ENCODE measurements at regions not wholly inside any gene's neighbourhood (a gene's known extent, or its start where the extent isn't known, plus 50 kb on each side); places are given as distances from the start of the nearest gene placed in this dataset.
A peak's percentile ranks its signal among the peaks of the same experiment; 100 is the strongest.

DNA sequence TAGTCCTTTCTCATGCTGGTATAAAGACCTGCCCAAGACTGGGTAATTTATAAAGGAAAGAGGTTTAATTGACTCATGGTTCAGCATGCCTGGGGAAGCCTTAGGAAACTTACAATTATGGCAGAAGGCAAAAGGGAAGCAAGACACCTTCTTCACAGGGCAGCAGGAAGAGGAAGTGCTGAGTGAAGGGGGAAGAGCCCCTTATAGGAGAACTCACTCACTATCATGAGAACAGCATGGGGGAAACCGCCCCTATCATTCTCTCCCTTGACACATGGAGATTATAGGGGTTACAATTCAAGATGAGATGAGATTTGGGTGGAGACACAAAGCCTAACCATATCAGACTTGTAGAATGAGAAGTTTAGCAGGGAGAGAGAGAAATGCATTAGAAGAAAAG lies 373.3 kb upstream of the DIAPH2 start:
- DNase-seq (ENCODE audit: insufficient read length, low spot score) (no peak), FAIRE-seq (no peak)

DNA sequence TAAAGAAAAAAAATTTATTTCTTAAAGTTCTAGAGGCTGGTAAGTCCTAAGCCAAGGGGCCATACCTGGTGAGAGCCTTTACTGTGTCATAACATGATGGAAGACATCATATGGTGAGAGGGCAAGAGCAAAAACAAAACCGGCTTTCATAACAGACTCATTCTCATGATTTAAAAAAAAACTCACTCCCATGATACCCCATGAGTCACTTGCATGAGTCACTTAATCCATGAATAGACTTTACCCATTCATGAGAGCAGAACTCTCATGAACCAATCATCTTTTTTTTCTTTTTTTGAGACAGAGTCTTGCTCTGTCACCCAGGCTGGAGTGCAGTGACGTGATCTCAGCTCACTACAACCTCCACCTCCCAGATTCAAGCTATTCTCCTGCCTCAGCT lies 369.7 kb upstream of the DIAPH2 start:
- DNase-seq (ENCODE audit: insufficient read length, low spot score) (no peak), FAIRE-seq (no peak)

DNA sequence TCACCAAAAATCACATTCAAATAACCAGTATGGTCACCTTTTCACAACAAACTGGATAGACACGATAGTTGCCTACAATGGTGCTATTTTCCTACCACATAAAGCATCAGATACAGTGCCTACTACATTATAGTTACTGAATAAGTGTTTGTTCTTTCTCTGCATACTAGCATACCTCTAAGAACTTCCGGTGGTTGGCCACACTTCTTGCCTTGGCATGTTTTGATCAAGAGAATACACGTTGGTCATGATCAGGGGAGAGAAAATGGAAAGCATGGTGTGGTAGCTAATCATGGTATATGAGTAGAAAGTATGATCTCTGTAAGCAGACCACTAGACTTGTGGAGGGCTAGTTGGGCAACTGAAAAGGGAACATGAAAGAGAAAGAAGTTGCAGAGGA lies 322.8 kb upstream of the DIAPH2 start:
- no peak for DNase-seq (ENCODE audit: insufficient read length, low spot score)
- FAIRE-seq, result no peak

DNA sequence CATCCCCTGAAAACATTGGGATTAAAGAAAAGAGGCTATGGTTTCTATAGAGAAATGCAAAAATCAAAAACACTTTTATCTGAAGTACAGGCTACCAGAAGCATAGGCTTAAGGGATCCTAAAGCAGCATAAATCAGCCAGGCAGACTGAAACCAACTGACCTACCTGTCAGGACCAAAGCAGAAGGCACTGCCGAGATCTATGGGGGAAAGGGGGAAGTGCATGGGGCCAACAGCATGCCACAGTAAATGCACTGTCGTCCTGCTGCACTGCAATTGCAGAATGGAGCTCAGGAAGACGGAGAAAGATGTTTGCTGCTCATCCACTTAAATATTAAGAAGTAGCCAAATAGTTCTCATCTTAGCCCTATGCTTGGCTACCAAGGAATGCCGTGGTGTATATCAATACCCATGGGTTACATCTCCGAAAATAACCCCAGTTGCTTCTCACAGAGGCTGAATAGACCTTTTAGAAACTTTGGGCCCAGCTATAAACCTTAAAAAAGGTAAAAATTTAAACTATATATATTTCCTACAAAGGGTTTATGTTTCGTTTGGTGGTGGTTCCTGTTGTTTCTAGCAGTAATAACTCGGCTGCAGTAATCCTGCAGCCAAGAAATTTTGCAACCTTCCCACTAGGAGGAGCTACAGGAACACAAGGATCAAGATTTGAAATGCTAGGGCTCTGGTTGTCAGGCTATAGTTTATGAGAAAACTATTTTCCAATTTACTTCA lies 312.2 kb upstream of the DIAPH2 start:
- no peak for FAIRE-seq
- peak; percentile 1 for DNase-seq (ENCODE audit: insufficient read length, low spot score)

DNA sequence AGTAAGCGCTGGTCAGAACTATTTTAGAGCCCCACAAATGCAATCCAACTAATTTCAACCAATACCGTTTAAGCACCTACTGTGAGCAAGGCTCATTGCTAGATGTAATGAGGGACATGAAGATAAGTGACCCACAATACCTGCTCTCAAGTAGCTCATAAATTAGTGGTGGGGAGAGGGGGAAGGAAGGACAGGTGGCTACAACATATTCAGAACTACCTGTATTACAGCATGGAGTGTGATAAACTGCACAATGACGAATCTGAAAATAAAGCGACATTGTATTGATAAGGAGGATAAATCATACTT lies 311.6 kb upstream of the DIAPH2 start:
- FAIRE-seq, result no peak
- no peak for DNase-seq (ENCODE audit: insufficient read length, low spot score)

DNA sequence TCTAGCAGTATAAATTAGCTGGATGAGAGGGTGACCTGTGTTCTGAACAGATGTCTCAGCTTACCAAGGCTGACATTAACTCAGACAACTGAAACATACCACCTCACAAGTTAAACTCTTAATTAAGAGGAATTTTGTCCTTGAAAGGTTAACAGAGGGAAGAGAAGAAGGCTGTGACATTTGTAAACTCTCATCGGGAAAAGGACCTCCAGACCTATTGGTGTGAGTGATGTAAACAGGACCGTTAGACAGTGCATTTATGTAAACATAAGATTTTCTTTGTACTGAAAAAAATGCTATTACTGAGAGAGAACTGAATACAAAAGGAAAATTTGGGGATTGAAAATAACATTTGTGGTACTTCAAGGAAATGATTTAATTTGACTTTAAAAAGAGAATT lies 308.4 kb upstream of the DIAPH2 start:
- no peak for FAIRE-seq
- no peak for DNase-seq (ENCODE audit: insufficient read length, low spot score)

DNA sequence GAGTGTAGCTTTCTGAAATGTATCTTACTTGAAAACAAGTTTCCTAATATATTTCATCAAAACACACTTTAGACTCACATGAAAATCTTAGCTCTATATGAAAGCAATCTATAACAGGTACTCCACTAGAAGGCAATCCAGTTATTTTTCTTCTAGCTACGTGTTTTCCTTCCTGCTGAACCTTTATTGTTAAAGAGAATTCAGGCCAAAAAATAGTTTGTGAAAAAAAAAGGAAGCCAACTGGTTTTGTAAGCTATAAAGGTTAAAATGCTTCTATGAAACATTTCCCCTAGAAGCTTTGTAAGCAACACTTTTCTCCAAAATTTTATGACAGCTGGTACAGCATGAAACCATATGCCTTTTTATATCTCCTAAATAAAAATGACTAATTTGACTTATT lies 304.7 kb upstream of the DIAPH2 start:
- DNase-seq (ENCODE audit: insufficient read length, low spot score) (no peak), FAIRE-seq (no peak)

DNA sequence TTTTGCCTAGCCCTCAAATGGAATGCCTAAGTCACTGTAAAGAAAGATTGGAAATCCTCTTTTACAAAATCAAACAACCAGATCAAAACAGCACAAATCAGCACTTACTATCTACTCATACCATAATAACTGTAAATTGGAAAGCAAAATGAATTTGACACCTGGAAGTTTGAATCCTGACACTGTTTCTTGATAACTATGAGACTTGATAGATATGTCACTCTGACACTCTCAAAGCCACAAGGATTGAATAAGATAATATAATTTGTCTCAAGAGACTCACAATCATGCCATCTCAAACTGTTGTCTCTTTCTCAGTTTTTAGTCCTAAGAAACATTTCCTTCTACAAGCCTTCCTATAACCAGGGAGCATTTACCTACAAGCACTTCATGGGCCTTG lies 302.6 kb upstream of the DIAPH2 start:
- DNase-seq (ENCODE audit: insufficient read length, low spot score) (no peak), FAIRE-seq (no peak)

DNA sequence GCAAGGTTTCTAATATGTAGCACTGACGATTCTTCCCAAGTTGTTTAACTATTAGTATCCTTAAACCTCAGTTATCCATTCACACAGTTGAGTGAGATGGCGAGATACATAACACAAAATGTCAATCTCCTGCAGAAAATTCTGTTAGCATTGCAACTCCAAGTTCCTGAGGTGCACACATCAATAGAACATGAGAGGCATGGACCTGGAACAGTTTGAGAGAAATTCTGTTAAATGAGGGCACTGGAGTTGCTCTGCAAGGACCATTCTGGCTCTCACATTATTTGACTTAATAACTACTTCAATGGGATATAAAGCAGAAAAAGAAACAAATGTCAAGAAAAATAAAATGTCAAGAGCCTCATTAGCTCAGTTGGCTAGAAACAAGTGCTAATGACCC lies 301.2 kb upstream of the DIAPH2 start:
- FAIRE-seq (no peak), DNase-seq (ENCODE audit: insufficient read length, low spot score) (no peak)

DNA sequence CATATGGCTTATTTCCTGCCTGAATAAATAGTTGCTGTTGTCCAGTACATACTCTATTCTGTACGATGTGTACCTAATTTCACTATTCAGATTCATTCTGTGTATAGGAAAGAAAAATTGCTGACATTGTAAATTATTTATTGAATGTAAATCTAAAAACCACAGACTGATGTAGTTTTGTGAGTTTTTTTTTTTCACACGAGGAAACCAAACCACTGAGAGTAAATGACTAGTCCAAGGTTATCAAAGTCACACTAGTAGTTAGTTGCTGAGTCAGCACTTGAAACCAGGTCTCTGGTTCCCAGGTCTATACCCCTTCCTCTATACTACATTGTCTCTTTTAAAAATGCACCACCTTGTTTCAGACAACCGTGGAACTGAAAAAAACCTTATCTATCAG lies 298.3 kb upstream of the DIAPH2 start:
- FAIRE-seq (no peak), DNase-seq (ENCODE audit: insufficient read length, low spot score) (no peak)

DNA sequence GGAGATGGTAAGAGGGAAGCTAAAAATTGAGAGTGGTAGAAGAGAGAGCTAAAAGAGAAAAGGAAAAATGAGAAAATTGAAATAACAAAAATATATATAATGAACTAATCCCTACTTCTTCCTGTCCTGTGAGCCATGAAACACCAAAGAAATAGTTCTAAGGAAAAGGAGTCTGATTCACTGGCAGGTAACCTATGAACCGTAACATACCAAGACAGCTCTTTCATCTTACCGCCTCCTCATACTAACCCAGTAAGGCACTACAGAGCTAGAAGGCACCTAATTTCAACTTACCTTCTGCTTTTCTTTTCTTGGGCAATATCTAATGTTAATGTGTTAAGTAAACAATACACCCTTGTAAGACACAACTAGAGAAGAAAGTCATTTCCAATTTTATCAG lies 297.7 kb upstream of the DIAPH2 start:
- no peak for FAIRE-seq
- DNase-seq (ENCODE audit: insufficient read length, low spot score), result no peak

DNA sequence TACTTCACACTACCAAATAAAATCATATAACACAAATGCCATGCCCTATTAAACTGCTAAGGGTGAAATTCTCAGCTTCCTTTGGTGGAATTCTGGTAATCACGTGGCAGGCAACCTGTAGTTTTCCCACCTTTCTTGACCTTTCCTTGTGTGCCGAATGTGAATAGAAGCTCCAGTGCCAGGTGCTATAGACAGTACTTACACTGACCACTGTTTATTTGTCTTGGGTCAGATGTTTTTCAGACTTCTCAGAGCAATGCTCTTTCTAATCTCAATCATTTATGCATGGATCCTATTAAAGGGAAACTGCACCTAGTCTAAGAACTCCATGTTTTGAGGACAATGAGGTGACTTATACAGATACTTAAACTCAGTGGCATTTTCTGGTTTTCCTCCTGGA lies 296.8 kb upstream of the DIAPH2 start:
- FAIRE-seq (no peak), DNase-seq (ENCODE audit: insufficient read length, low spot score) (no peak)

DNA sequence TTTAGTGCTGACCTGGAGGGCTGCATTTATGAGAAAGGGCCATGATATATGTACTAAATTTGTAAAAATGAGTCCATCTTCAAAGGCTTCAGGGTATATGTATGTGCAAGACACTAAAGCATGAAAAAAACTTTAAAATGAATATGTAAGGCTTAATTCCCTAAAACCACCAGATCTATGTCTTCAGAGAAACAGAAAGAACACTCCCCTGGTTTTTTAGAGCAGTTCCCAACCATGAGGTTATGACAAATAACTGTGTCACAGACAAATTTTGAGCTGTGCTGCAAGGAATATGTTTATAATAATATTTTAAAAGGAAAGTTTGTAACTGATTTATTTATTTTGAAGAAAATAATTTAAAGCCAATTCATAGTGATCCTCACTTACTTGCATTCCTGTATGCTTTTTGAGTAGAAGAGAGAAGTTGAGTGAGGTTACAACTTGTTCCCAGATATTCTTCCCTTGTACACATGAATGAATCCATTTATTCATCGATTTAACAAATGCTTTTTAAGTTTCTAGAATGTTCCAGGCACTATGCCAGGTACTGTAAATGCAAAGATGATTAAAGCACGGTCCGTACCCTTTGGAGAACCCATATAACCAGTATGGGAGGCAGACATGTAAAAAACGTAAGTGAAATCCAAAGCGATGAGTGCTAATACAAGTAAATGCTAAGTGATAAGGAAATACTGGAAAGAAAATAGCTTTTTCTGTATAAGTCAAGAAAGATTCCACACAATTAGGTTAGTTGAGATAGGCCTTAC lies 295.2 kb upstream of the DIAPH2 start:
- DNase-seq (ENCODE audit: insufficient read length, low spot score), result no peak
- no peak for FAIRE-seq

DNA sequence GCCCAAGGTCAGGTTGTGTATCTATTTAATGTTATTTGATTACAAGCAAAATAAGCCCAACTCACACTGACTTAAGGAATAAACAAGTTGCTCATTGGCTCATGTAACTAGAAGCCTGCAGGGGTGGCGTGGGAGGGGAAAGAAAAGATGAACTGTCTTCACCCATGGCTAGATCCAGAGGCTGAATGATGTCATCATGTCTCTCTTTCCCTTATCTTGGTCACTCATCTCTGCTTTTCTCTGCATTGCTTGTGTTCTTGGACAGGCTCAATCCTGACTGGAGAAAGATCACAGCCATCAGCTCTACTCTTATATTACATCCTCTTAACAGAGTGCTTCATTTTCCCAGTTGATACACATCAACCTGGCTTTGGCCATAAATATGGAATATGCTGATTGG lies 290.0 kb upstream of the DIAPH2 start:
- FAIRE-seq (no peak), DNase-seq (ENCODE audit: insufficient read length, low spot score) (no peak)

DNA sequence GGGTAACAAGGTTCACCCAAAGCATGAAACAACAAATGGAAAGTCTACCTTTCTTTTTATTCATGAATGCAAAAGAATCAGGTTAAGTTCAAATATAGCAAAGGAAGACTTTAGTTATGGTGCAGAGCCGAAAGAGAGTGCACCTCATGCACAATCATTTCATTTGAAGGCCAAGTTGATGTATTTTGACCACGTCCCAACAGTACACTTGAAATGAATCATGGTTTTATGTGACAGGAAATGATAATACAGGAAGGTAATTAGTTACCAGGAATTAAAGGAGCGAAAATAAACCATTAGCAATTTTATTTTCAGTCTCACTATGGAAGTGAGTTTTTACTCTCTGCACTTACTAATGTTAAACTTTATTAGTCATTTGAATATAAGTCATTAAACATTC lies 281.2 kb upstream of the DIAPH2 start:
- FAIRE-seq (no peak), DNase-seq (ENCODE audit: insufficient read length, low spot score) (no peak)

DNA sequence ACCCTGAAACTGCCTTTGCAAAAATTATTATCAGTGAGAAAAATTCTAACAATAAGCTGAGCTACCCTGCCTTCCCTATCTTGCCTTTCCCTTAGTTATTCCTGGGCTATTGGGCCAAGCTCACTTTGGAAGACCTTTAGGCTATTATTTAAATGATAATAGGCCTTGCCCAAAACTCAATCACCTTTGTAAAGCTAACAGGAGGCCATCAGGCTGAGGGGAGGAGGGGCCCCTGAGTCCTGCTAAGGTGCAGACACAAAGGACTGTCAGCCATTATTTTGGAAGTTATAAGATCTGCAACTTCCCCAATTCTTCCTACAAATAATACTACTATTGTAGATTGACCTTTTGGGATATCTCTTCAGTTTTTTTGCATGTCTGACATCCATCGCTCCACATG lies 278.8 kb upstream of the DIAPH2 start:
- no peak for FAIRE-seq
- no peak for DNase-seq (ENCODE audit: insufficient read length, low spot score)

DNA sequence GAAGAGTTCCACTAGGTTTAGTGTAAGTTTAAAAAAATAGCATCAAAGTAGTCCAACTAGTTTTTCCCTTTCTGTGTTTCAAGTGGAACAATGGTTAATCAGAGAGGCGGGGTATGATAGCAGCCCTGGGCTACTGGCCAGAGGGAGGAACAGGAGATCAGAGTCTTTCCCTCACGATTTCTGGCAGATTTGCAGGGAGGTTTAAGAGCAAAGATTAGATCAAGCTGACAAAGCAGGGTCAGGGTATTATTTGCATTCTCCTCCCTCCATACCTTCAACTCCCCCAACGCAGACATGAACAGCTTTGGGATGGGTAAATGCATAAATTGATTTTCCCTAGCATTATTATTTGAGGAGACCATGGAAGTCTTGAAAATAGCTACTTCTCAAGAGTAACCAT lies 277.6 kb upstream of the DIAPH2 start:
- FAIRE-seq (no peak), DNase-seq (ENCODE audit: insufficient read length, low spot score) (no peak)

DNA sequence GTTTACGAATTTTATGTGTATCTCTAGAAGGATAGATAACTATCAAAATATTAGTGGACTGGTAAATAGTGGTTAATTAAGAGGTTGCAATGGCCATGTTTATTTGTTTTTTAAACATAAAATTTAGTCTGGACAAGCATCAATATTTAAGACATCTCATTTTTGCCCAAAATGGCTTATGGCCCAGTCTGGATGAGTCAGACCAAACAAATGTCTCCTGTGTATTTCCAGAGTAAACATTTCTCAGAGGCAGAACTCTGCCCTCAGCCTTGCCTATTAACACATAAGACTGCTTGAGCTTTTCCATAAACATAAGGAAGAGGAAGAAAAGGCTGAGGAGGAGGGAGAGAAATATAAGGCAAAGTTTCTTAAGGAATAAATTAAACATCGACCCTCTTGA lies 277.1 kb upstream of the DIAPH2 start:
- no peak for DNase-seq (ENCODE audit: insufficient read length, low spot score)
- no peak for FAIRE-seq

DNA sequence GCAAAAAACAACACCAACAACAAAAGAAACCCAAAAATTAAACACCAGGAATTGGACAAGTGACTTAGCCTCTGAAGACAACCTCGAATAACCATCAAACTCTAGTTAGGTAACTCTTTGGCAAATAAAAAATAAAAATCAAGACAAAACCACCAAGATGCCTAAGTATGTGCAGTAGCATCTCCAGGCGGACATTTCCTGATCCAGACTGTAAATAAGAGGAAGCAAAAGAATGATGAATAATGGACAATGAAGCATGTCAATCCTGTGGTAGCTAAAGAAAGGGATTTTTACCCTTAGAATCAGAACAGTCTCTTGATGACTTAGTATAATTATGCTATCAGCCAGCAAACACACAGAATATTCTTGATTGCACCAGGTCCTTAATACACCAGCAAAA lies 276.7 kb upstream of the DIAPH2 start:
- DNase-seq (ENCODE audit: insufficient read length, low spot score) (no peak), FAIRE-seq (no peak)

DNA sequence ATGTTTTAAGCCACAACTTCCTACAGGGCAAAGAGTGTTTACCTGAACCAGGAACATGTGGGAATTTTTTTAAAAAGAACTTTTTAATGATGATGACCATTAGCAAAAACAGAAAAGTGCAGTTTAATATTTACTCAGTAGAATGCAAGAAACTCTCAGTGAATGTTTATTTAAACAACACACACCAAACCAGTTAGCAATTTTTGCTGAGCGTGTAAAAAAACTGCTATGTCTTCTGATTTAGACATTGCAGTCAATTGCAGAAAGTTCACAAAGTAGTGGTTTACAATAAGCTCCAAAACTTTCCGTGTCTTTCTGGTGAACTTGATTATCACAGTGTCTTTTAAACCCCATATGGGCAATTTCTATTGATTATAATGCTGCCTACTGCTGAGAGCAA lies 273.7 kb upstream of the DIAPH2 start:
- DNase-seq (ENCODE audit: insufficient read length, low spot score), result no peak
- FAIRE-seq, result no peak

DNA sequence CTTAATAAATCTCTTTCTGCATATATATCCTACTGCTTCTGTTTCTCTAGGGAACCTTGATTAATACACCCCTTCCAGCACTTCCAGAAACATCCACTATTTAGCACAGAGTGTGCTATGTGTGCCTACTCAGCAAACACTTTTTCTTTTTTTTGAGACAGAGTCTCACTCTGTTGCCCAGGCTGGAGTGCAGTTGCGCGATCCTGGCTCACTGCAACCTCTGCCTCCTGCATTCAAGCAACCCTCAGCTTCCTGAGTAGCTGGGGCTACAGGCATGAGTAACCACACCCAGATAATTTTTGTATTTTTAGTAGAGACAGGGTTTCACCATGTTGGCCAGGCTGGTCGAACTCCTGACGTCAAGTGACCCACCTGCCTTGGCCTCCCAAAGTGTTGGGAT lies 266.9 kb upstream of the DIAPH2 start:
- DNase-seq (ENCODE audit: insufficient read length, low spot score) (no peak), FAIRE-seq (no peak)

DNA sequence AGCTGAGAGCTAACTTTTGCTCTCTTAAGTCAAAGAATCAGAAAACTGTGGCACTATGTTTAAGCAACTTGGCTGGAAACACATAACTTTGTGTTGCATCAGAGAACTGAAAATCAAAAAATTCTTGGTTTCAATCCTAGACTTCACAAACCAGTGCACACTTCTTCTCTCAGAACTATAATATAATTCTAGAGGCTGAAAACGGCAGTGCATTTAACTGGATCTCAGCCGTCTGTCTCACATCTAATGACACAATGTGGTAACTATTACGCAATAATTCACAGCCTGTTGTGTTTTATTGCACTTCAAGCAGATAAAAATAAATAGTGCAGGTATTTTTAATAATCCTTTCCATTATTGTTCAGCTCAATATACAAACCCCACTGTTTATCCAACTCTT lies 260.6 kb upstream of the DIAPH2 start:
- DNase-seq (ENCODE audit: insufficient read length, low spot score), result no peak

DNA sequence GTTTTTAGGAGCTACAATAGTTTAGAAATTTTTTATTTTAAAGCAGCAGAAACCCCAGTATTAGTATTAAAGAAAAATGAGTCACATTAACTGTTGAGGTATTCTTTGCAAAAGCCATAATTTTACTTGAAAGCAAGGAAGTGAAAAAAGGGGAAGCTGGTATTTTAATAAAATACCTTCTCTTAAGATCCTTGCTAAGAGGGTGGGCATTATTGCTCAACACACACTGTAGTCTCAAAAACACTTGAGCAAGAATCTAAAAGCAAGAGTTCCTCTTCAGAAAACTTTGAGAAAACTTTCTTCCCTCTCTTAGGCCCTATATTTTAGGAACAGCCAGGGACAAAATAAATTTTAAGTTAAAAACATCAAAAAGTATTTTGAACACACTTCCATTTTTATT lies 259.4 kb upstream of the DIAPH2 start:
- DNase-seq (ENCODE audit: insufficient read length, low spot score), result no peak
- no peak for FAIRE-seq

More for the DNA sequence above, 260.6 kb upstream of the DIAPH2 start:
- FAIRE-seq, result peak; percentile 51
